Testis (tissue), 2 donors: ENCODE measurements at regions not wholly inside any gene's neighbourhood (a gene's known extent, or its start where the extent isn't known, plus 50 kb on each side); places are given as distances from the start of the nearest gene placed in this dataset.

Experiments used
- CTCF ChIP-seq, 3 experiments: fragments of 450-650 bp in 2 of 3; fragments of 200-600 bp in 1 of 3; sonication (generic) in 1 of 3; IDR thresholded peaks; one replicate each; pipeline ENCODE4 v1.5.1; 2016 to 2019; ENCODE audit warnings: antibody characterized with exemption in 3 of 3, mild to moderate bottlenecking in 2 of 3, moderate library complexity in 1 of 3
- POLR2A ChIP-seq: fragments of 450-650 bp; IDR thresholded peaks from one replicate; pipeline ENCODE4 v1.6.1; 2017; ENCODE audit warnings: antibody characterized with exemption, mild to moderate bottlenecking, moderate library complexity

DNA sequence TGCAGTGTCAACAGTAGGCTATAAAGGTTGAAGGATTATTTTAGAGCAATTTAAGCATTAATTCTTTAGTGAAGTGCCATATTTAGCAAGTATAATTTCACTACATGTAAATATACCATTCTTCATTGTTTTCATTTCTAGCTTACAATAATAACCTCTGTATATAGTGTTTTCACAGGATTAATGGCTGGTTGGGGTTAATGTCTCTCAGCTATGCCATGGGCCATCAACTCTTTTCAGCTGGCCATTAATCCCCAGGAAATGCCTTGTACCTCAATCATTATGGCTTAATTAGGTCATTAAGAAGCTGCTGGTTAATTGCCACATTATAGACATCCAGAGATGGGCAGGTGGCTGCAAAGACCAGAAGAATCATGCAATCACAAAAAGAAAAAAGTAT lies 715.1 kb downstream of the MAT2B start:
- no peak for TF ChIP-seq CTCF (IDR thresholded peaks at IDR 0.05)
- no peak for TF ChIP-seq POLR2A
